HG03460 (cell line): ENCODE measurements at regions not wholly inside any gene's neighbourhood (a gene's known extent, or its start where the extent isn't known, plus 50 kb on each side); places are given as distances from the start of the nearest gene placed in this dataset.

Experiments used
- ATAC-seq: cut with Tn5 transposase; IDR thresholded peaks from one replicate; pipeline ENCODE4 v1.9.1; 2021; ENCODE audit not compliant: unreplicated experiment

DNA sequence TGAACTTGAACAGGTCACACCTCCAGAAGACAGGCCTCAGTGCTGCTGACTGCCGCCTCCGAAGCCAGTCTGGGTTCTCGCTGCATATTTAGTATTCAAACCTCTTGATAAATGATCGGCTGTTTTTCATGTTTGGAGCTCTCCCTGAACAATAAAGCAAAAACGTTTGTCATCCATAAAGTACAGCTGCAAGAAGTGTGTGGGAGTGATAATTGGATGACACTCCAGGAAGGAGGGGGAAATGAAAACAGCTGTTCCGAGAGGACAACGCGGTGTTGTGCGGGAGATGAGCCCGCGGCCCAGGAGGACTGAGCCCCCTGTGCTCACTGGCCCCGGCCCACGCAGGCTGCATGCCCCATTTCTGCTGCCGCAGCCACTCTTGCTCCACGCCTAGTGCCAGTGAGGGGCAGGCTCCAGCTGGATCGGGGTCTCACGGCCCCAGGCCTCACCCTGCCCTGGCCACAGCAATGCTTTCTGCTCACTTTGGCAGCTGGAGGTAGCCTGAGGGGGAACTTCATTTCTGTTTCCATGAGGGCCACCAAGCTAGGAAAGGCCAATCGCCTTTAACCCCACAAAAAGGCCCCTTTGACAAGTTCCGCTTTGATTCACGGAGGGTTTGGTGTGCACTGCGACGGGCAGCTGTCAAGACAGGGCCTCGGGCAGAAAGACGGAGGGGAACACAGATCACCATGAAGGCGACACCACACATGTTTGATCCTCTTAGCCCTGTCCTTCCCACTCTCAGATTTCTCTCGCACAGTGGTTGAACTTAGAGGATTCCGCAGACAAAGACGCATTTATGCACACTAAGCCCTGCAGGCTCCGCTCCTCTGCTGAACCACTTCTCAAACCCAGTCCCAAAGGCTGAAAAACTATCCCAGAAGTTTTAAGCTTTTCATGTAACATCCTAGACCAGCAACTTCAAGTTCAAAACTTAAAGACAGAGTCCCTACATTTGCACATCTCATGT, 537.6 kb downstream of the EFNB2 start:
- ATAC-seq: no peak

DNA sequence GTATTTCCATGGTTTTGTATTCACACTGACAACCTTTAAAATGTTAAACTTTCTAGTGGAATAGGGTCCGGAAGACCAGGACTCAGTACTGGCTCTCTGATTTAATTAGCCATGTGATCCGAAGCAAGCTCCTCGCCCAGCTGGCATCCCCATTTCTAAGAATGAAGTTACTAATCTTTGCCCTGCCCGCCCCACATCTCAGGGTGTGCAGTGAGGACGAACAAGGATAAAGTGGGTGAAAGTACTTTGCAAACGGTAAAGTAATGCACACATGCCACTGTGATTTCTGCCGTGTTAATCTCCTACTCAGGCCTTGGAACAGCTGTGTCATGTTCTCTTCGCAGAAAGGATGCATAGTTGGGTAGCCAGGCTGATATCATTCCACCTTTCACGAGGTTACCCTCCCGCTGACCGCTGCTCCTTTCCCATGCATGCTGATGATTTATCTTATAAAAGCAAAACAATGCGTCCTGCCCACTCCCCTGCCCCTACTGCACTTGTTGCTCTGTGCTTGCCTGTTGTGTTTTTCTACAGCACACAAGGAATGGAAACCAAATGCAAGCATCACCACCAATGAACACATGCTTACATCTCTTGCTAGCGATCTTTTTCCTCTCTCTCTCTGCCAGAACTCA, 539.0 kb downstream of the EFNB2 start:
- no peak for ATAC-seq

DNA sequence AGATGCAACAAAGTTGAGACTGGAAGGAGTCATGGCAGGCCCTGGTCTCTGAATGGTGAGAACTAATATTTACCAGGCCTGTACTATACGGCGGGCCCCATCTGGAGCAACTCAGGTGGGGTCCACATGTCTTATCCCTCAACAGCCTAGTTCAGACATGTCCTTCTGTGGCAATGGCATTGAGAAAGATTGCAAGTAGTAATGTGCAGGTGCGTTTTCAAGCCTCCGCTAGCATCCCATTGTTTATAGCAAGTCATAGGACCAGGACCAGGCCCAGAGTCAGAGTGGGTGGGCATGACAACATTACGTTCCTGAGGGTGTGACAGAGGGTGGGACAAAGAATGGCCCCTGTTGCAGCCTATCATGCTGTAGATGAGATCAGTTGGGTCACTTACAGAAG, 541.1 kb downstream of the EFNB2 start:
- ATAC-seq: no peak

DNA sequence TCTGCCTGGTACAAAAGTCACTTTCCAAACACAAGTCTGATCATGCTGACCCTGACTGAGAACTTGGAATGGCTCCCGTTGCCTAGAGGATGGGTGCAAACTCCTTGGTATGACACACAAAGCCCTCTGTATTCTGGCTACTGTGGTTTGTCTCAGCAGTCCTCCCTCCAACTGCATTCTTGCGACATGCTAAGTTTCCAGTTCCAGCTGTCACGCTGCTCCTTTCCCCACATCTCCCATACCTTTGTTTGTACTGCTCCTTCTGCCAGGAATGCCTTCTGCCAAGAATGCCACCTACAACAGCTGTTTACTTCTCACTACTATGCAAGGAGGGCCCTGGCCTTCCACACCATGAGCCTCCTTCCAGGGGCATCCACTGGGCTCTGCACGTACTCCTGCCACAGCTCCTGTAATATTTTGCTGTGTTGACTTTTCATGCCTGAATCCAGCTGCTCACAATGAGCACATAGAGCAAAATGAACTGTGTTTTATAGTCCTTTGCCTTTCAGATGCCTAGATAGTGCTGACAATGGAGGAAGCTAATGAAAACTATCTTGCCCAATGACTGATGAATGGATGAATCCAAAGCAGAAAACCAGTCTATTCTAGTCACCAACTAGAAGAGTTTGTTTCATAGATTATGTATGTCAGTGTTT, 543.7 kb downstream of the EFNB2 start:
- no peak for ATAC-seq

DNA sequence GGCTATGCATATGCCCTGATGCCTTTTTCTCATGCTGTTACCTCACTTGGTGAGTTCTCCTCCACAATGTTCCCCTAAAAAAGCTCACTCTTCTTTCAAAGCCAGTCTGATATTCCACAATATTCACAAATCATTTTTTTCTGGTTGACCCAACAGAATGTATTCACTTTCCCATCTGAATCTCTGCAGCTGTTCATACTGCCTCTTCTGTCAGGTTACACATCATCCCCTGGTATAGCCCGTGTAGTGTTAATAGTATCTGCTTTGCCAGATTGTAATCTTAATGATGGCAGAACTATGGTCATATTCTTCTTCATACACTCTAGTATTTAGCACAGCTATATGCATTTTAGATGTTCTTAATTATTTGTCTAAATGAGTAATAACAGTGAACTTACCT, 544.3 kb downstream of the EFNB2 start:
- ATAC-seq: no peak

DNA sequence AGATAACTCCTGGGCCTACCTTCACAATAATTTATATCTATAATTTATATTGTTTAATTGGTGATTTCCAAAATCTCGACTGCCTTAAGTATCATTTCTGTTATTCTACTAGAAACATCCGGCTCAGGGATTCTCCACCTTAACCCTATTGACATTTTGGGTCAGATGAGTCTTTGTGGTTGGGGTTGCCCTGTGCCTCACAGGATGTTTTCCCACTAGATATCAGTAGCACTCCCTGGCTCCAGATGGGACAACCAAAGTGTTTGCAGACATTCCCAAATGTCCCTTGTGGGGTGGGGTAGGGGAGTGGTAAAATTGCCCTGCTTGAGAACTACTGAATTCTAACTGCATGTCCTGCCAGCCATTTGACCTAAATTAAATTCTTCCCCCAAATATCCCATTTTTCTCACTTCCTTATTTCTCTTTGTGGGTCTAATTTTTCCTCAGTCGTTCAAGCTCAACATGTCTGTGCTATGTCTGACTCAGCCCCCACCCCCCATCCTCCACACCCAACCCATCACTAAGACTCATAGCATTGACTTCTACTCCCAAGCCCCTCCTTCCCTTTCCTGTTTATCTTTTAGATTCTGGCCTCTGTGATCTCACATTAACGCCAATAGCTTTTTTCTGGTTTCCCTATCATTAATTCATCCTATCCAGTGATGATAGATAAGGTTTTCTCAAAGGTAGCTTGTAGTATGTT, 545.1 kb downstream of the EFNB2 start:
- no peak for ATAC-seq

DNA sequence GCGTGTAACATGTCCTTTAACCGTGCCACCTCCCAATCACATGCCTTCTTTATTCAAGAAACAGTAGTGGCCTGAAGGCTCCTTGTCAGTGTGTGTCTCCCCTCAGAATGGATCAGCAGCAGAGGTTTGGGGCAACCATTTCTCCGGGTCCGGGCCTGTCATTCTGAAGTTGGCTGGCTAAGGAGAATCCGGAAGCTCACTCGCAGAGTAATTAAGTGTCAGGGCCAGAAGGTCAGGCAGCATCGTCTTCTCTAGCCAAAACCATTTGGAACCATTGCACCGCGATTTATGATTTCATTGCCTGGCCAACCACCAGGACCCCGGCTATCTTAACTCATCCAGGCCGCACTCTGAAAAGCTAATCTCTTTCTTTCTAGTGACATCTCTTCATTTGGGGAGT, 550.8 kb downstream of the EFNB2 start:
- no peak for ATAC-seq

DNA sequence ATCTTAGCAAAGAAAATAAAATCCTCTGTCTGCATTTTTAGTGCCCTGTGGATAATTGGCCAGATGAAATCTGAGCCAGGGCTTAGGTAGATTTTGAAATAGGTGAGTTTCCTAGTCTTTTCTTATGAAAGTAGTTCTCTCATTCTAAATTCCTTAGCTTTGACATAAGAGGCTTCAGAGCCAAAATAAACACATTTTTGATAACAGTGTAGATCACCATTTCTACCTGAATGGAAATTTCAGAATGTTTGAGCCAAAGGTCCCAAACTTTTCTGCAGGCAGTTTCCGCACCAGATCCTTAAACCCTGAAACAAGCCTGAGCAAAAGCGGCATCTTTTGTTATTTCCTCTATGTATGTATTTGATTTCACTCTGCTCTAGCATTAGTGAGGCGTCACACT, 551.2 kb downstream of the EFNB2 start:
- no peak for ATAC-seq

DNA sequence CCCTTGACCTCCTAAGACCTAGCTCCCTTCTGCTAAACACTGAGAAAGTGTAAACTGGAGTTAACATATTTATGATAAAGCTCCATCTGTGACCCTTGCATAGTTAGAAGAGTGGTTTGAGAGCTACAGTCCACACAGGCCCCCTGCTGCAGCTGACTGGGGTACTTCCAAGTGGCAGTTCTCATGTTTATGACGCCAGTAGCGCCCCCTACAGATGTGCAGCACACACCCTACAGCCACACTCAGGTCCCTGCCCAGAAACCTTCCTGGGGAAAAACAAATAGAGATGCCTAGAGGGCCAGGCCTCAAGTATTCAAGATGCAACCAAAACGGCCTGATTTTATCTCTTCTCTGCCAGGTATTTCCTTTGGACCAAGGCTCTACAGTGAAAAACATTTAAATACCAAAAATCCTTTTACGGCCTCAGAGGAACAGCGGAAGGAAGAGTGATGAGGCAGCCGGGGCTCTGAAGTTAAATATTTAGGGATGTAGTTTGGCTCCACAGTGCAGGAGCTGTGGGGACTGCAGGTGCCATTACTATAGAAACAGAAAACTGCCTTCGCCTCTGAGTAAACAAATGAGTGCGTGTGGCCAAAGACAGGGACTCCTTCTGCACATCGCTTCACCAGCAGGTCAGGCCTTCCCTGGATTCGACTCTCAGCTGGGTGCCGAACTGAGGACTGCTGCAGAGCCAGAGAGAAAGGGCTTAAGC, 553.1 kb downstream of the EFNB2 start:
- ATAC-seq: no peak

DNA sequence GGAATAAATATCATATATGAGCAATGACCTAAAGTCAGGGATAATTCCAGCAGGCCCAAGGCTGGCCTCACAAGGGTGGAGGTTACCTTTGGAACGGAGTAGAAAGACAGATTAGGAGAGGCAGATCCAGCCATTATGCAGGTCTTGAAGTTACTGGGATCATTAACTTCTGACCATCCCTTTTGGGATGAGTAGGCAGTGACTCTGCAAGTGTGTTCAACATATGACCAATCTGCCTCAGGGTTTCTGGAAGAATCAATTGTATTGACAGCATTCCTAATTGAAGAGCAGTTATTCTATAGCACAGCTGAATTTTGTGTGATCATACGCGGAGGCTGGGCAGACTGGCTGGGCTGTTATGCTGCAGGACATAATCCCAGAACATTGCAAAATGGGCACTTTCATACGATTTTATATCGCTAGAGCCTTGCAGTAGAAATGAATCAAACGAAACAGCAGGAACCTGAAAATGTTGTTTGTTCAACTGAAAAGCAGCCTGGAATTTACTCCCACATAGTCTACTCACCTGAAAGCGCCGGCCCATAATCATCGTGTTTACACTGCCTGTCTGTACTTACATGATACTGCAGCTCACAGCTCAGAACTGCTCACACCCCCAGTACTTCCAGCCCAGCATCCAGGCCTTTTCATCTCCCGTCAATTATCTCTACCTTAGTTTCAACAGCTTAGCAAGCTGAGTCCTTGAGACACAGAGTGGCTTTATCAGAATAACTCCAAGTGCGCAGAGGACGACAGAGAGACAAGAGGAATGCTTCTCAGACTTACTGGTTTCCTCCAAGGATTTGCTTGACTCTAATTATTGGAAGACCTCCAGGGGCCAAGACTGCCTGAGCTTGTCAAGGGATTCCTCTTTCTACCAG, 556.1 kb downstream of the EFNB2 start:
- ATAC-seq: no peak

DNA sequence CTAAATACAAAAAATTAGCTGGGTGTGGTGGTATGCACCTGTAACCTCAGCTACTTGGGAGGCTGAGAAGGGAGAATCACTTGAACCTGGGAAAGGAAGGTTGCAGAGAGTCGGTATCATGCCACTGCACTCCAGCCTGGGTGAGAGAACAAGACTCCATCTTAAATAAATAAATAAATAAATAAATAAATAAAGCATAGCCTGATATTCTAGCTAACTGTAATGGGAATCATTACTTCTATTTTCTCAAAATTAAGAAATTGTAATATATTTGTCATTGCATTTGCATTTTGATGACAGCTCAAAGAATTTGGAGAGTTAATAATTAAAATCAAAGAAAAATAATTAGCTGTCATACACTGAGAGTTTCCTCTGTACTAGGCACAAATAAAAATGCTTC, 561.1 kb downstream of the EFNB2 start:
- ATAC-seq: no peak

DNA sequence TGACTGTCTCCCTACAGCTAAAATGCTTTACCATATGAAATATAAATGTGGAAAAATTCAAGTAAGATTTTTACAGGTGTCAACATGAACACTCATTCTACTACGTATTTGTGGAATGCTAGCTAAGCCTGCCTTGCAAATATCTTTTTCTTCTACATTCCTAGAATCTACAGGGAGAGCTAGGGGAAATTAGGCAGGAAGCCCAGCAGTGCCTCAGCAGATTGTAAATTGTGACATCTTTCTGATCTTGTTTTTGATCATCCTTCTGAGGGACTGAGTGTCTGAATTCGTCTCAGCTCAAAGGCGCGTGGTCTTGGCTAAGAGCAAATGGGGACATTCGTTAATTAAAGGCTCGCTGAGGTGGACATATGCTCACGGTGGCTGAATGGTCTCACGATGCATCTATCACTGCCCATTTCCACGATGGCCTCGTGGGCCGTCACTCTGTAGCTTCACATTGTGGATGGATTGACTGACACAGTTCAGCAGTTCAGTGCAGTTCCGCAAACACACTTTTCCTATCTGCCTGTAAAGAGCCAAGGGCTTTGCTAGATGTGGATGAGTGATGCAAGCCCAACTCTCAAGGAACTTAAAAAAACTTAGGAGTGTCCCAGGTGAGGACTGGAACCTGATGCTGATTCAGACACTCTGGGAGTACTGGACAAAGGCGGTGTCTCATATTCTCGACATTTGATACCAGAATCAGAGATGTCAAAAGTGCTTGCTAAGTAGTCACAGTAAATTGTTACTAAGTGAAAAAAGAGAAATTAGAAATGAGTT, 562.5 kb downstream of the EFNB2 start:
- ATAC-seq: no peak

DNA sequence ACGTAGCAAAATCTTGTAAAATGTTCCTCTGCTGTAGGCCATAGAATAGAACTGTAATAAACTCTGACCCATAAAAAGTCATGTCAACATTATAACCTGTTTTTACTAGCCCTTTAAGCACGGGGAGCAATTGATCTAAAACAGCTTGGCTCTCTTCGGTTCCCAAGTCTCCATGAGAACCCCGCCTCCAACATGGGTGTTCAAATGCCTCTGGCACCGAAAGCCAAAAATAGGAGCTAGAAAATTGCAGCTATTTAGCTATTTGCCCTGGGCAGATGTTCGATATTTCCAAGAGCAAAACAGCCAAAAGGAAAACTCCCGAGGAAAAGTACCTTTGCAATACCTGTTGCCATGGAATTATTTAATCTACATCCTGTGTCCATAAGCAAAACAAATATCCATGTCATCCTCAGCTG, 563.1 kb downstream of the EFNB2 start:
- no peak for ATAC-seq

DNA sequence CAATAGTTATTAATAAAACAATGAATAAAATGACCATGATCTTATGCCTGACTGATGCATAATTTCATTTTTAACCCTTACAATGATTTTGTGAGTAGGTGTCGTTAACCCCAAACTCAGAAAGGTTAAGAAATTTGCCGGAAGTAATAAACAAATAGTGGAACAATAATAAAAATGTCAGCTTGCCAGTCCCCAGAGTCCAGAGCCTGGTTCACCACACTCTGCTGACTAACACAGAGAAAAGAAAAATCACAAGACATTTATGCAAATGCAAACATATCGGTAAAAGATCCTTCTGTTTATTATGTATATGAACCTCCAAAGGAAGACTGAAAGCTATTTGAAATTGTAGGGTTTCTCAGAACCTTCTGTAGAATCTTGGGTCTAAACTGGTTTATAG, 563.7 kb downstream of the EFNB2 start:
- ATAC-seq: no peak

DNA sequence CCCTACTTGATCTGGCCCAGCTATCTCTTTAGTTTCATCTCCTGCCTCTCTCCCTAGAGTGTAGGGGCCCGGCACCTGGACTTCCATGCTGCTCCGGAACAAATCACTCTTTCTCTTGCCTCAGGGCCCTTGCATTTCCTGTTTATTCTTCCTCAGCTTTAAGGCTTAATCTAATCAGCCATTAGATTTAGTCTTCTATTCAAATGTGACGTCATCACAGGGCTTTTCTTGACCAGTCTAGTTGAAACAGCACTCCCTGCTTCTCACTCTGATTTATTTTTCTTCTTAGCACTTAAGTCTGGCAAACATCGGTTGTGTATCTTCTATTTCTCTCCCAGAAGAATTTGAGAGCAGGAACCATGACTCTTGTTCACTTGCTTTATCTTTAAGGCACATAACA, 564.1 kb downstream of the EFNB2 start:
- no peak for ATAC-seq

DNA sequence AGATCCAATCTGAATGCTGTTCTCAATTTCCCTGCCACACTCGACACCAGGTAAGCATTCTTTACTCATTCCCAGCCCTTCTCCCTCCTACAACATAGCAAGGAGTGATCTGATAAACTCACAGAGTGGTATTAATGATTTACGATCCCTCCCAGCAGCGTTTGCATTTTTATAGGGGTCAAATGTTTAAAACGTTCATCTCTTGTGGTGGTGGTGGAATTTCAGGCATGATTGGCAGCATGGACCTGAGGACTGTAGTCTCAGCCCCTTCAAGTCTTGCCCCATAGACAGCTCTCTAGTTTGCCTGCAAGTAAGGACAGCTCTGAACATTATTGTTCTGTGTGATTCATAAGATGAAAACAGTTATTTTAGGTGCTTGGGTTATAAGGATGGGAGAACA, 565.7 kb downstream of the EFNB2 start:
- ATAC-seq: no peak

DNA sequence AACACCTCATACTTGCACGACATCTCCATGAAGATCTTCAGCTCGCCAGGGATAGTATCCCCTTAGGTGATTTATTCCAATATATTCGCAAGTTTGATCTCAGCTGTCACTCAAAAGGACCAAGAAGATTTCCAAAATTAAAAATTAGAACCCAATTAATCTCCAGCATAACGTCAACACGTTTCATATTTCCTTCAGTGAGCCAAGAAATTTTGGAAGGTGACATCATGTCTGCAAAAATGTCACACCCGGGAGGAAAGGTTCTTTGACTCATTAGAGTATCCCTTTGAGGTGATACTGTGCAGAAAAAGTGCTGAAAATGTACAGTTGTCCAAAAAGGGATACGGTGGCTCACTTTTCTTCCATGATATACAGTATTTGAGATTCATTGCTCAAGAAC, 569.6 kb downstream of the EFNB2 start:
- ATAC-seq: no peak

DNA sequence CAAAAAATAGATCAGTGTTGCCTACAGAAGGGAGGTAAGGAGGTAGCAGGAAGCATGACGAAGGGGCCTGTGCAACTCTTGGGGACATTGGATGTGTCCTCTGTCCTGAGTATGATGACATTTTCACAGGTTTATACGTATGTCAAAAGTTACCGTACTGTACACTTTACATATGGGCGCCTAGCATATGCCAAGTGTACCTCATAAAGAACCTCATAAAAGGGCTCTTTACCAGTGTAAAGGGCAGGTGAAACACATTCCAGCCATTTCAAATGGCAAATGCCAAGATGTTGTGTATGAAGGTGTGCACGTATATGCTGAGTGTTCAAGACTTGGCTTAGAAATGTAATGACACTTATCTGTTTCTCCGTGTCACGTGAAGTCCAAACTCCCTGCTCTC, 573.4 kb downstream of the EFNB2 start:
- ATAC-seq: no peak

DNA sequence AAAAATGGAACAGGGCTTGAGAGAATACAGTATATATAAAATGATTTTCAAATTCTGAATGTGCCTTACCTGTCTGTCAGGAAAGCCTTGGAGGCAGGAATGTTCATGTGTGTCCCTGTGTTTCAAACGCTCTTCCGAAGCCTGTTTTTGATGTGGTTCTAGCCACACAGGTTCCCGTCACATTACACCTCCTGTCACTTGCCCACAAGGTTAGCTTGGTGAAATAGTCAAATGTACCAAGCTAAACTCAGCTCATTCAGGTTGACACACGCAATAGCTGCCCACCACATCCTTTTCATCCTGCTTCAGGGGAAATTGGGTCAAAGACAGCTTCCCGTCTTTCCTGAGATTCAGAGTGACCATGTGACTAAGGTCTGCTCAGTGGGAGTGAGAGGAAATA, 574.0 kb downstream of the EFNB2 start:
- ATAC-seq: no peak
